ENCODE measurements at regions not wholly inside any gene's neighbourhood (a gene's known extent, or its start where the extent isn't known, plus 50 kb on each side); places are given as distances from the start of the nearest gene placed in this dataset.

GRCh38 chr11:15780382-15780781 lies 576.0 kb downstream of the SOX6 start:
- no peak for DNase-seq
- Histone ChIP-seq H3K27me3 (ENCODE audit: control insufficient read depth, insufficient read depth, low read length, poor library complexity, severe bottlenecking) (no peaks in the 10 kb centered on the region), H3K27ac (ENCODE audit: low read depth, low read length) (no peak overlapping the region), H3K4me3 (ENCODE audit: low read length) (no peak overlapping the region), H3K9me3 (ENCODE audit: control insufficient read depth, low read length) (no peaks in the 10 kb centered on the region), H3K4me1 (ENCODE audit: control insufficient read depth, insufficient read depth, low read length) (peaks cover 8% of the 10 kb centered on the region), H3K9ac (ENCODE audit: extremely low read depth, low read length, poor library complexity, severe bottlenecking) (no peak overlapping the region), H3K36me3 (ENCODE audit: control insufficient read depth, insufficient read depth, low read length) (no peaks in the 10 kb centered on the region)
- Mint-ChIP-seq H3K27me3 (ENCODE audit: insufficient read depth) (no peaks in the 10 kb centered on the region), H3K36me3 (ENCODE audit: low read depth) (no peaks in the 10 kb centered on the region), H3K4me1 (peaks cover 20% of the 10 kb centered on the region), H3K27ac (no peak overlapping the region), H3K4me3 (no peak overlapping the region), H3K9me3 (no peaks in the 10 kb centered on the region)
- 83 to 92% methylated on average over 1 to 5 of the region's 5 CpGs for WGBS, 2 experiments (ENCODE audit: insufficient coverage in 1 of 2, insufficient read length in 1 of 2)
- no peak for TF ChIP-seq CTCF (conservative IDR thresholded peaks at IDR 0.05)

GRCh38 chr11:15780837-15781236 lies 575.5 kb downstream of the SOX6 start:
- Mint-ChIP-seq H3K9me3 (no peaks in the 10 kb centered on the region), H3K27ac (no peak overlapping the region), H3K27me3 (ENCODE audit: insufficient read depth) (no peaks in the 10 kb centered on the region), H3K4me3 (no peak overlapping the region), H3K4me1 (peaks cover 20% of the 10 kb centered on the region), H3K36me3 (ENCODE audit: low read depth) (no peaks in the 10 kb centered on the region)
- H3K27me3 ChIP-seq (ENCODE audit: control insufficient read depth, insufficient read depth, low read length, poor library complexity, severe bottlenecking), result no peaks in the 10 kb centered on the region
- H3K4me3 ChIP-seq (ENCODE audit: low read length), result no peak overlapping the region
- TF ChIP-seq CTCF (conservative IDR thresholded peaks at IDR 0.05), result no peak
- no peak overlapping the region for H3K9ac ChIP-seq (ENCODE audit: extremely low read depth, low read length, poor library complexity, severe bottlenecking)
- no peak overlapping the region for H3K27ac ChIP-seq (ENCODE audit: low read depth, low read length)
- peaks cover 7% of the 10 kb centered on the region for H3K4me1 ChIP-seq (ENCODE audit: control insufficient read depth, insufficient read depth, low read length)
- no peaks in the 10 kb centered on the region for H3K36me3 ChIP-seq (ENCODE audit: control insufficient read depth, insufficient read depth, low read length)
- 86 to 96% methylated on average over 1 to 2 of the region's 2 CpGs for WGBS, 2 experiments (ENCODE audit: insufficient coverage in 1 of 2, insufficient read length in 1 of 2)
- H3K9me3 ChIP-seq (ENCODE audit: control insufficient read depth, low read length), result no peaks in the 10 kb centered on the region
- no peak for DNase-seq

- Histone ChIP-seq H3K27ac (ENCODE audit: low read depth, low read length) (no peak overlapping the region), H3K27me3 (ENCODE audit: control insufficient read depth, insufficient read depth, low read length, poor library complexity, severe bottlenecking) (no peaks in the 10 kb centered on the region), H3K4me3 (ENCODE audit: low read length) (no peak overlapping the region), H3K4me1 (ENCODE audit: control insufficient read depth, insufficient read depth, low read length) (peaks cover 7% of the 10 kb centered on the region), H3K9me3 (ENCODE audit: control insufficient read depth, low read length) (no peaks in the 10 kb centered on the region), H3K9ac (ENCODE audit: extremely low read depth, low read length, poor library complexity, severe bottlenecking) (no peak overlapping the region), H3K36me3 (ENCODE audit: control insufficient read depth, insufficient read depth, low read length) (no peaks in the 10 kb centered on the region)
- Mint-ChIP-seq H3K27ac (peak overlapping the region; percentile 9), H3K4me3 (no peak overlapping the region), H3K27me3 (ENCODE audit: insufficient read depth) (no peaks in the 10 kb centered on the region), H3K36me3 (ENCODE audit: low read depth) (no peaks in the 10 kb centered on the region), H3K4me1 (peaks cover 26% of the 10 kb centered on the region), H3K9me3 (no peaks in the 10 kb centered on the region)
- TF ChIP-seq CTCF (conservative IDR thresholded peaks at IDR 0.05), result peak; percentile 25
- WGBS, 2 experiments (ENCODE audit: insufficient coverage in 1 of 2, insufficient read length in 1 of 2), result 40 to 61% methylated on average over 3 to 4 of the region's 4 CpGs
- DNase-seq, result peak; percentile 71
Measured at GRCh38 chr11:15783619-15784018, 572.7 kb downstream of the SOX6 start.

Measured in endodermal cell (in vitro differentiated cells).